ENCODE measurements at regions not wholly inside any gene's neighbourhood (a gene's known extent, or its start where the extent isn't known, plus 50 kb on each side); places are given as distances from the start of the nearest gene placed in this dataset.

GRCh38 chr5:104598285-104598684, 1035.7 kb upstream of the NUDT12 start:
- no peak for TF ChIP-seq TCF12 (IDR thresholded peaks at IDR 0.05; ENCODE audit: low read depth)

- TF ChIP-seq CEBPB (IDR thresholded peaks at IDR 0.05), result no peak
- TF ChIP-seq YY1 (IDR thresholded peaks at IDR 0.05; ENCODE audit: low read depth), result no peak
- TF ChIP-seq TEAD4 (IDR thresholded peaks at IDR 0.05), result no peak
- no peak for TF ChIP-seq MAX (IDR thresholded peaks at IDR 0.05)
- no peak for TF ChIP-seq TCF12 (IDR thresholded peaks at IDR 0.05; ENCODE audit: low read depth)
Observed at GRCh38 chr5:104594850-104595249, 1032.3 kb upstream of the NUDT12 start.

GRCh38 chr5:104576677-104577076, 1014.1 kb upstream of the NUDT12 start:
- no peak for TF ChIP-seq NFIC (IDR thresholded peaks at IDR 0.05)
- TF ChIP-seq CREB1 (IDR thresholded peaks at IDR 0.05; ENCODE audit: low read depth), result no peak
- no peak for TF ChIP-seq YY1 (IDR thresholded peaks at IDR 0.05; ENCODE audit: low read depth)
- TF ChIP-seq EP300 (IDR thresholded peaks at IDR 0.05; ENCODE audit: borderline replicate concordance), result no peak
- no peak for TF ChIP-seq MAX (IDR thresholded peaks at IDR 0.05)
- no peak for TF ChIP-seq USF1 (IDR thresholded peaks at IDR 0.05)
- TF ChIP-seq RAD21 (IDR thresholded peaks at IDR 0.05; ENCODE audit: low read depth), result no peak
- no peak for TF ChIP-seq CEBPB (IDR thresholded peaks at IDR 0.05)
- TF ChIP-seq FOXM1 (IDR thresholded peaks at IDR 0.05; ENCODE audit: borderline replicate concordance, low read depth), result no peak

GRCh38 chr5:104573949-104574709, 1011.5 kb upstream of the NUDT12 start:
- TF ChIP-seq YY1 (IDR thresholded peaks at IDR 0.05; ENCODE audit: low read depth) (no peak), EGR1 (IDR thresholded peaks at IDR 0.05) (no peak), CREB1 (IDR thresholded peaks at IDR 0.05; ENCODE audit: low read depth) (no peak), NFIC (IDR thresholded peaks at IDR 0.05) (no peak), USF1 (IDR thresholded peaks at IDR 0.05) (no peak), TEAD4 (IDR thresholded peaks at IDR 0.05) (no peak), ZBTB7A (IDR thresholded peaks at IDR 0.05; ENCODE audit: low read depth) (no peak), MAX (IDR thresholded peaks at IDR 0.05) (no peak), REST (IDR thresholded peaks at IDR 0.05; ENCODE audit: low read depth) (no peak), FOXM1 (IDR thresholded peaks at IDR 0.05; ENCODE audit: borderline replicate concordance, low read depth) (no peak), RAD21 (IDR thresholded peaks at IDR 0.05; ENCODE audit: low read depth) (no peak), CEBPB (IDR thresholded peaks at IDR 0.05) (no peak), TAF1 (IDR thresholded peaks at IDR 0.05; ENCODE audit: low read depth) (no peak), EP300 (IDR thresholded peaks at IDR 0.05; ENCODE audit: borderline replicate concordance) (no peak)

- TF ChIP-seq CREB1 (IDR thresholded peaks at IDR 0.05; ENCODE audit: low read depth), result no peak
- no peak for TF ChIP-seq NFIC (IDR thresholded peaks at IDR 0.05)
- TF ChIP-seq FOXM1 (IDR thresholded peaks at IDR 0.05; ENCODE audit: borderline replicate concordance, low read depth), result no peak
- TF ChIP-seq RAD21 (IDR thresholded peaks at IDR 0.05; ENCODE audit: low read depth), result no peak
Observed at GRCh38 chr5:104569621-104570020, 1007.0 kb upstream of the NUDT12 start.

GRCh38 chr5:104564530-104564929, 1001.9 kb upstream of the NUDT12 start:
- TF ChIP-seq EGR1 (IDR thresholded peaks at IDR 0.05) (no peak), FOXM1 (IDR thresholded peaks at IDR 0.05; ENCODE audit: borderline replicate concordance, low read depth) (no peak), MAX (IDR thresholded peaks at IDR 0.05) (no peak), CREB1 (IDR thresholded peaks at IDR 0.05; ENCODE audit: low read depth) (no peak), YY1 (IDR thresholded peaks at IDR 0.05; ENCODE audit: low read depth) (no peak), REST (IDR thresholded peaks at IDR 0.05; ENCODE audit: low read depth) (no peak), TCF12 (IDR thresholded peaks at IDR 0.05; ENCODE audit: low read depth) (no peak), RAD21 (IDR thresholded peaks at IDR 0.05; ENCODE audit: low read depth) (no peak), EP300 (IDR thresholded peaks at IDR 0.05; ENCODE audit: borderline replicate concordance) (no peak), ZBTB7A (IDR thresholded peaks at IDR 0.05; ENCODE audit: low read depth) (no peak), TEAD4 (IDR thresholded peaks at IDR 0.05) (no peak), CEBPB (IDR thresholded peaks at IDR 0.05) (no peak), TAF1 (IDR thresholded peaks at IDR 0.05; ENCODE audit: low read depth) (no peak), USF1 (IDR thresholded peaks at IDR 0.05) (no peak), NFIC (IDR thresholded peaks at IDR 0.05) (no peak)
